ENCODE measurements at regions not wholly inside any gene's neighbourhood (a gene's known extent, or its start where the extent isn't known, plus 50 kb on each side); places are given as distances from the start of the nearest gene placed in this dataset.

DNA sequence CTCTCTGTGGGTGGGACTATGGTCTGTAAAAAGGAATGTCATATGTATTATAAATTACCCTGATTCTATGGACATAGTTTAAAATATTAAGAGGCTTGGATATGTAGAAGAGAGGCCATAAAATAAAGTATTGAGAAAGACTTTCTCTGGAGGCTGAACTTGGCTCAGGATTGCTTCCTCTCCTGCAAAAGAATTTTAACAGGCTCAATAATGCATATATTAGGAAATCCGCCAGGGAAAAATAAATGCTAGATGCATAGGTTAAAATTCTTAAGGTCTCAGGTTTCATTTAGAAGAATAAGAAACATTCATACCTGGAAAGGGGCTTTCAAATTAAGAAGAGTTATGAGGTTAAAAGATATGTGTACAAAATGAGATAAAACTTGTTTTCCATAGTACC lies 424.3 kb downstream of the ARAP2 start:
- TF ChIP-seq GATA2 (IDR thresholded peaks at IDR 0.05; ENCODE audit: low read depth, low read length) (no peak), GATA3 (IDR thresholded peaks at IDR 0.05; ENCODE audit: low read depth, low read length) (no peak)

Measured in SH-SY5Y (cell line).